HEK293 (cell line): ENCODE measurements at regions not wholly inside any gene's neighbourhood (a gene's known extent, or its start where the extent isn't known, plus 50 kb on each side); places are given as distances from the start of the nearest gene placed in this dataset.

Source experiments
- CTCF ChIA-PET: fragments of 350-600 bp; formaldehyde crosslinking; extraction: SDS; loops from one replicate; lab custom pipeline; 2021; ENCODE audit warnings: antibody characterized with exemption; lab: Yijun Ruan, JAX
- POLR2A ChIA-PET: fragments of 300-600 bp; formaldehyde crosslinking; extraction: SDS; loops from one replicate; lab custom pipeline; 2020; ENCODE audit warnings: antibody characterized with exemption, inconsistent platforms; lab: Yijun Ruan, JAX
- H3K27ac ChIP-seq: fragments of 200-500 bp; sonication (Bioruptor generic); 2 replicates; pipeline ENCODE4 v1.5.1; 2014; ENCODE audit warnings: low read depth, low read length, control low read depth, inconsistent platforms; ENCODE audit errors: extremely low read depth
- H3K36me3 ChIP-seq, 2 experiments: fragments of 200-500 bp in 1 of 2; sonication (Bioruptor generic) in 1 of 2; 1 replicate in 1 of 2; 2 replicates in 1 of 2; pipeline ENCODE4 v1.5.1; 2014 to 2017; ENCODE audit warnings: inconsistent platforms in 2 of 2, low read length in 2 of 2; ENCODE audit not compliant: control insufficient read depth in 2 of 2, insufficient read depth in 1 of 2
- H3K4me1 ChIP-seq: fragments of 200-500 bp; sonication (Bioruptor generic); 2 replicates; pipeline ENCODE4 v1.5.1; 2014; ENCODE audit warnings: mild to moderate bottlenecking, low read length, inconsistent platforms; ENCODE audit not compliant: control insufficient read depth, insufficient read depth
- H3K4me3 ChIP-seq: 2 replicates; pipeline ENCODE4 v1.5.1; 2011; ENCODE audit warnings: low read depth, mild to moderate bottlenecking, control low read depth, low read length, moderate library complexity
- H3K9me3 ChIP-seq: fragments of 200-500 bp; sonication (Bioruptor generic); 2 replicates; pipeline ENCODE4 v1.5.1; 2014; ENCODE audit warnings: low read depth, low read length, inconsistent platforms; ENCODE audit not compliant: control insufficient read depth, insufficient read depth
- EGR2 ChIP-seq: fragments of 450-650 bp; formaldehyde crosslinking; IDR thresholded peaks from 2 replicates; pipeline ENCODE4 v1.5.1; 2016; ENCODE audit warnings: low read depth, missing biosample characterization, missing genetic modification characterization
- GFI1B ChIP-seq: fragments of 450-650 bp; formaldehyde crosslinking; IDR thresholded peaks from 2 replicates; pipeline ENCODE4 v1.5.1; 2016; ENCODE audit warnings: missing biosample characterization, missing genetic modification characterization
- GLIS2 ChIP-seq: fragments of 450-650 bp; formaldehyde crosslinking; IDR thresholded peaks from 2 replicates; pipeline ENCODE4 v1.5.1; 2016; ENCODE audit warnings: missing biosample characterization, missing genetic modification characterization
- OVOL3 ChIP-seq: fragments of 450-650 bp; formaldehyde crosslinking; IDR thresholded peaks from 2 replicates; pipeline ENCODE4 v1.5.1; 2016; ENCODE audit warnings: missing biosample characterization, missing genetic modification characterization
- ZBTB7A ChIP-seq: fragments of 450-650 bp; formaldehyde crosslinking; IDR thresholded peaks from 2 replicates; pipeline ENCODE4 v1.5.1; 2016; ENCODE audit warnings: low read depth, missing biosample characterization, missing genetic modification characterization
- ZFHX2 ChIP-seq: fragments of 450-650 bp; formaldehyde crosslinking; conservative IDR thresholded peaks from 2 replicates; pipeline ENCODE4 v1.5.1; 2016; ENCODE audit warnings: missing biosample characterization, missing genetic modification characterization
- ZIC2 ChIP-seq: fragments of 450-650 bp; formaldehyde crosslinking; IDR thresholded peaks from 2 replicates; pipeline ENCODE4 v1.5.1; 2016; ENCODE audit warnings: missing biosample characterization, missing genetic modification characterization
- ZNF157 ChIP-seq: fragments of 450-650 bp; formaldehyde crosslinking; IDR thresholded peaks from 2 replicates; pipeline ENCODE4 v1.5.1; 2016; ENCODE audit warnings: missing biosample characterization, missing genetic modification characterization
- ZNF2 ChIP-seq: fragments of 450-650 bp; formaldehyde crosslinking; IDR thresholded peaks from 2 replicates; pipeline ENCODE4 v1.5.1; 2016; ENCODE audit warnings: missing biosample characterization, missing genetic modification characterization
- ZNF214 ChIP-seq: fragments of 450-650 bp; formaldehyde crosslinking; IDR thresholded peaks from 2 replicates; pipeline ENCODE4 v1.5.1; 2017; ENCODE audit warnings: missing biosample characterization, mild to moderate bottlenecking, missing genetic modification characterization, borderline replicate concordance
- ZNF426 ChIP-seq: fragments of 450-650 bp; formaldehyde crosslinking; IDR thresholded peaks from 2 replicates; pipeline ENCODE4 v1.5.1; 2017; ENCODE audit warnings: missing biosample characterization, missing genetic modification characterization, mild to moderate bottlenecking, inconsistent platforms, moderate library complexity
- ZNF521 ChIP-seq: fragments of 450-650 bp; formaldehyde crosslinking; IDR thresholded peaks from 2 replicates; pipeline ENCODE4 v1.5.1; 2017; ENCODE audit warnings: missing biosample characterization, mild to moderate bottlenecking, missing genetic modification characterization
- TF ChIP-seq, protein P1 (sequence below): fragments of 450-650 bp; formaldehyde crosslinking; IDR thresholded peaks from 2 replicates; pipeline ENCODE4 v1.5.1; 2016; ENCODE audit warnings: missing biosample characterization, missing genetic modification characterization, borderline replicate concordance
- TF ChIP-seq, protein P2 (sequence below): fragments of 450-650 bp; formaldehyde crosslinking; IDR thresholded peaks from 2 replicates; pipeline ENCODE4 v1.5.1; 2017; ENCODE audit warnings: missing biosample characterization, missing genetic modification characterization
- TF ChIP-seq, protein P3 (sequence below): fragments of 450-650 bp; IDR thresholded peaks from 2 replicates; pipeline ENCODE4 v1.5.1; 2018; ENCODE audit warnings: missing biosample characterization, mild to moderate bottlenecking, missing genetic modification characterization
- TF ChIP-seq, protein P4 (sequence below): fragments of 450-650 bp; formaldehyde crosslinking; IDR thresholded peaks from 2 replicates; pipeline ENCODE4 v1.5.0; 2017; ENCODE audit warnings: missing biosample characterization, missing genetic modification characterization, borderline replicate concordance
- TF ChIP-seq, protein P5 (sequence below): fragments of 450-650 bp; formaldehyde crosslinking; IDR thresholded peaks from 2 replicates; pipeline ENCODE4; 2016; ENCODE audit warnings: missing biosample characterization, missing genetic modification characterization
- TF ChIP-seq, protein P6 (sequence below): fragments of 450-650 bp; formaldehyde crosslinking; IDR thresholded peaks from 2 replicates; pipeline ENCODE4 v1.5.1; 2016; ENCODE audit warnings: missing biosample characterization, missing genetic modification characterization, borderline replicate concordance
- TF ChIP-seq, protein P7 (sequence below): fragments of 450-650 bp; formaldehyde crosslinking; IDR thresholded peaks from 2 replicates; pipeline ENCODE4 v1.5.1; 2017; ENCODE audit warnings: missing biosample characterization, missing genetic modification characterization
- TF ChIP-seq, protein P8 (sequence below): fragments of 450-650 bp; formaldehyde crosslinking; IDR thresholded peaks from 2 replicates; pipeline ENCODE4 v1.5.1; 2016; ENCODE audit warnings: missing biosample characterization, missing genetic modification characterization

DNA sequence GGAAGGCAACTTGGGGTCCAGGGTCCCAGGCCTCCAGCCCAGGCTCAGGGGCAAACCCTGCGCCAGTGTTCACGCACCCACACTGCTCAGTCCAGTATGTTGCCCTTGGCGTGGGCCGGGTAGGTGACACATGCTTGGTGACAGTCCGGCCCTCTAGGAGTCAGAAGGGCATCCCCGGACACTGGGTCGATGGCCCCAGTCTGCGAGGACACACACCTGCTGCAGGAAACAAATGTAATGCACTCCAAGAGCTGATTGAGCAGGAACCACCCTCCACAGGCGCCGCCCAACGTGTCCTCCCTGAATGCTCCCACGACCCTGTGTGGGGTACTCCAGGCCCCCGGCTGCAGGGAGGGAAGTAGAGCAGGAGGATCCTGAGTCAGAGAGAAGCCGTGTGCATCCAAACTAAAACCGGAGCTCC is 160.7 kb downstream of the DLL1 start:
- no peaks in the 10 kb centered on the region for H3K36me3 ChIP-seq
- no peaks in the 10 kb centered on the region for H3K9me3 ChIP-seq
- TF ChIP-seq, protein P1, sequence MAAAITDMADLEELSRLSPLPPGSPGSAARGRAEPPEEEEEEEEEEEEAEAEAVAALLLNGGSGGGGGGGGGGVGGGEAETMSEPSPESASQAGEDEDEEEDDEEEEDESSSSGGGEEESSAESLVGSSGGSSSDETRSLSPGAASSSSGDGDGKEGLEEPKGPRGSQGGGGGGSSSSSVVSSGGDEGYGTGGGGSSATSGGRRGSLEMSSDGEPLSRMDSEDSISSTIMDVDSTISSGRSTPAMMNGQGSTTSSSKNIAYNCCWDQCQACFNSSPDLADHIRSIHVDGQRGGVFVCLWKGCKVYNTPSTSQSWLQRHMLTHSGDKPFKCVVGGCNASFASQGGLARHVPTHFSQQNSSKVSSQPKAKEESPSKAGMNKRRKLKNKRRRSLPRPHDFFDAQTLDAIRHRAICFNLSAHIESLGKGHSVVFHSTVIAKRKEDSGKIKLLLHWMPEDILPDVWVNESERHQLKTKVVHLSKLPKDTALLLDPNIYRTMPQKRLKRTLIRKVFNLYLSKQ (tag by site-specific recombination): no peak
- TF ChIP-seq ZBTB7A (tag by site-specific recombination) (no peak), GFI1B (tag by site-specific recombination) (no peak)
- TF ChIP-seq, protein P2, sequence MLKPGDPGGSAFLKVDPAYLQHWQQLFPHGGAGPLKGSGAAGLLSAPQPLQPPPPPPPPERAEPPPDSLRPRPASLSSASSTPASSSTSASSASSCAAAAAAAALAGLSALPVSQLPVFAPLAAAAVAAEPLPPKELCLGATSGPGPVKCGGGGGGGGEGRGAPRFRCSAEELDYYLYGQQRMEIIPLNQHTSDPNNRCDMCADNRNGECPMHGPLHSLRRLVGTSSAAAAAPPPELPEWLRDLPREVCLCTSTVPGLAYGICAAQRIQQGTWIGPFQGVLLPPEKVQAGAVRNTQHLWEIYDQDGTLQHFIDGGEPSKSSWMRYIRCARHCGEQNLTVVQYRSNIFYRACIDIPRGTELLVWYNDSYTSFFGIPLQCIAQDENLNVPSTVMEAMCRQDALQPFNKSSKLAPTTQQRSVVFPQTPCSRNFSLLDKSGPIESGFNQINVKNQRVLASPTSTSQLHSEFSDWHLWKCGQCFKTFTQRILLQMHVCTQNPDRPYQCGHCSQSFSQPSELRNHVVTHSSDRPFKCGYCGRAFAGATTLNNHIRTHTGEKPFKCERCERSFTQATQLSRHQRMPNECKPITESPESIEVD (tag by site-specific recombination): no peak
- CTCF ChIA-PET: no interaction called here
- no peak overlapping the region for H3K4me3 ChIP-seq
- no peaks in the 10 kb centered on the region for H3K4me1 ChIP-seq
- POLR2A ChIA-PET: no interaction called here
- no peak overlapping the region for H3K27ac ChIP-seq

DNA sequence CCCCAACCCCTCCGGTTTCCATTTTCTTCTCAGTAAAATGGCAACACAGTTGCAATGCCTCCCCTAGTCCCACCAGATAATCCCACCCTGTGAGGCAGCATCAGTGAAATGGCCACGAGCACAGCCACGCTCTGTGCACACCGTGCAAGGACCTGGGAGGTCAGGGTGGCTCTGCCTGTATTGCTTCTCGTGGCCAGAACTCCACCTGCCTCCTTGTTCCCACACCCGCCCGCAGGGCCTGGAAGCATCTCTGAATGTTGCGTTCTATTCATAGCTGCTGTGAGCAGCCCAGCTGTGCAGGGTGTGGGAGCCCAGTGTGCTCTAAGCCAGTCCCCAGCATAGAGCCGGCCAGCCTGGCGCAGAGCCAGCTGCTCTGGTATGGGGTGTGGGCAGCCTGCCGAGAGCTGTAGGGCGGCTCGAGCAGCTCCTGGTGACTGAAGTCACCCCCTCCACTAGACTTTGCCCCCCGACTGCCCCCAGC is 161.1 kb downstream of the DLL1 start:
- H3K36me3 ChIP-seq: no peaks in the 10 kb centered on the region
- CTCF ChIA-PET: no interaction called here
- no peaks in the 10 kb centered on the region for H3K4me1 ChIP-seq
- no peak overlapping the region for H3K27ac ChIP-seq
- H3K9me3 ChIP-seq: no peaks in the 10 kb centered on the region
- no peak overlapping the region for H3K4me3 ChIP-seq
- POLR2A ChIA-PET: no interaction called here
- TF ChIP-seq, protein P3, sequence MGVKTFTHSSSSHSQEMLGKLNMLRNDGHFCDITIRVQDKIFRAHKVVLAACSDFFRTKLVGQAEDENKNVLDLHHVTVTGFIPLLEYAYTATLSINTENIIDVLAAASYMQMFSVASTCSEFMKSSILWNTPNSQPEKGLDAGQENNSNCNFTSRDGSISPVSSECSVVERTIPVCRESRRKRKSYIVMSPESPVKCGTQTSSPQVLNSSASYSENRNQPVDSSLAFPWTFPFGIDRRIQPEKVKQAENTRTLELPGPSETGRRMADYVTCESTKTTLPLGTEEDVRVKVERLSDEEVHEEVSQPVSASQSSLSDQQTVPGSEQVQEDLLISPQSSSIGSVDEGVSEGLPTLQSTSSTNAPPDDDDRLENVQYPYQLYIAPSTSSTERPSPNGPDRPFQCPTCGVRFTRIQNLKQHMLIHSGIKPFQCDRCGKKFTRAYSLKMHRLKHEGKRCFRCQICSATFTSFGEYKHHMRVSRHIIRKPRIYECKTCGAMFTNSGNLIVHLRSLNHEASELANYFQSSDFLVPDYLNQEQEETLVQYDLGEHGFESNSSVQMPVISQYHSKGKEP: no peak
- TF ChIP-seq, protein P4, sequence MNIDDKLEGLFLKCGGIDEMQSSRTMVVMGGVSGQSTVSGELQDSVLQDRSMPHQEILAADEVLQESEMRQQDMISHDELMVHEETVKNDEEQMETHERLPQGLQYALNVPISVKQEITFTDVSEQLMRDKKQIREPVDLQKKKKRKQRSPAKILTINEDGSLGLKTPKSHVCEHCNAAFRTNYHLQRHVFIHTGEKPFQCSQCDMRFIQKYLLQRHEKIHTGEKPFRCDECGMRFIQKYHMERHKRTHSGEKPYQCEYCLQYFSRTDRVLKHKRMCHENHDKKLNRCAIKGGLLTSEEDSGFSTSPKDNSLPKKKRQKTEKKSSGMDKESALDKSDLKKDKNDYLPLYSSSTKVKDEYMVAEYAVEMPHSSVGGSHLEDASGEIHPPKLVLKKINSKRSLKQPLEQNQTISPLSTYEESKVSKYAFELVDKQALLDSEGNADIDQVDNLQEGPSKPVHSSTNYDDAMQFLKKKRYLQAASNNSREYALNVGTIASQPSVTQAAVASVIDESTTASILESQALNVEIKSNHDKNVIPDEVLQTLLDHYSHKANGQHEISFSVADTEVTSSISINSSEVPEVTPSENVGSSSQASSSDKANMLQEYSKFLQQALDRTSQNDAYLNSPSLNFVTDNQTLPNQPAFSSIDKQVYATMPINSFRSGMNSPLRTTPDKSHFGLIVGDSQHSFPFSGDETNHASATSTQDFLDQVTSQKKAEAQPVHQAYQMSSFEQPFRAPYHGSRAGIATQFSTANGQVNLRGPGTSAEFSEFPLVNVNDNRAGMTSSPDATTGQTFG (tag by site-specific recombination): no peak
- TF ChIP-seq GLIS2 (0 out of 2 replicates have a peak, but pooled peaks have one; percentile 19), EGR2 (tag by site-specific recombination) (0 out of 2 replicates have a peak, but pooled peaks have one; percentile 6), ZNF157 (no peak), ZIC2 (tag by site-specific recombination) (peak; percentile 90), ZNF426 (no peak), ZNF214 (no peak), ZFHX2 (tag by site-specific recombination) (0 out of 2 replicates have a peak, but pooled peaks have one; percentile 9), ZNF2 (tag by site-specific recombination) (no peak), ZNF521 (tag by site-specific recombination) (no peak), OVOL3 (no peak)
- TF ChIP-seq, protein P5, sequence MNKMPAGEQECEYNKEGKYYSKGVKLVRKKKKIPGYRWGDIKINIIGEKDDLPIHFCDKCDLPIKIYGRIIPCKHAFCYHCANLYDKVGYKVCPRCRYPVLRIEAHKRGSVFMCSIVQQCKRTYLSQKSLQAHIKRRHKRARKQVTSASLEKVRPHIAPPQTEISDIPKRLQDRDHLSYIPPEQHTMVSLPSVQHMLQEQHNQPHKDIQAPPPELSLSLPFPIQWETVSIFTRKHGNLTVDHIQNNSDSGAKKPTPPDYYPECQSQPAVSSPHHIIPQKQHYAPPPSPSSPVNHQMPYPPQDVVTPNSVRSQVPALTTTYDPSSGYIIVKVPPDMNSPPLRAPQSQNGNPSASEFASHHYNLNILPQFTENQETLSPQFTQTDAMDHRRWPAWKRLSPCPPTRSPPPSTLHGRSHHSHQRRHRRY (tag by site-specific recombination): no peak
- TF ChIP-seq, protein P6, sequence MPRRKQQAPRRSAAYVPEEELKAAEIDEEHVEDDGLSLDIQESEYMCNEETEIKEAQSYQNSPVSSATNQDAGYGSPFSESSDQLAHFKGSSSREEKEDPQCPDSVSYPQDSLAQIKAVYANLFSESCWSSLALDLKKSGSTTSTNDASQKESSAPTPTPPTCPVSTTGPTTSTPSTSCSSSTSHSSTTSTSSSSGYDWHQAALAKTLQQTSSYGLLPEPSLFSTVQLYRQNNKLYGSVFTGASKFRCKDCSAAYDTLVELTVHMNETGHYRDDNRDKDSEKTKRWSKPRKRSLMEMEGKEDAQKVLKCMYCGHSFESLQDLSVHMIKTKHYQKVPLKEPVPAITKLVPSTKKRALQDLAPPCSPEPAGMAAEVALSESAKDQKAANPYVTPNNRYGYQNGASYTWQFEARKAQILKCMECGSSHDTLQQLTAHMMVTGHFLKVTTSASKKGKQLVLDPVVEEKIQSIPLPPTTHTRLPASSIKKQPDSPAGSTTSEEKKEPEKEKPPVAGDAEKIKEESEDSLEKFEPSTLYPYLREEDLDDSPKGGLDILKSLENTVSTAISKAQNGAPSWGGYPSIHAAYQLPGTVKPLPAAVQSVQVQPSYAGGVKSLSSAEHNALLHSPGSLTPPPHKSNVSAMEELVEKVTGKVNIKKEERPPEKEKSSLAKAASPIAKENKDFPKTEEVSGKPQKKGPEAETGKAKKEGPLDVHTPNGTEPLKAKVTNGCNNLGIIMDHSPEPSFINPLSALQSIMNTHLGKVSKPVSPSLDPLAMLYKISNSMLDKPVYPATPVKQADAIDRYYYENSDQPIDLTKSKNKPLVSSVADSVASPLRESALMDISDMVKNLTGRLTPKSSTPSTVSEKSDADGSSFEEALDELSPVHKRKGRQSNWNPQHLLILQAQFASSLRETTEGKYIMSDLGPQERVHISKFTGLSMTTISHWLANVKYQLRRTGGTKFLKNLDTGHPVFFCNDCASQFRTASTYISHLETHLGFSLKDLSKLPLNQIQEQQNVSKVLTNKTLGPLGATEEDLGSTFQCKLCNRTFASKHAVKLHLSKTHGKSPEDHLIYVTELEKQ (tag by site-specific recombination): no peak
- TF ChIP-seq, protein P7, sequence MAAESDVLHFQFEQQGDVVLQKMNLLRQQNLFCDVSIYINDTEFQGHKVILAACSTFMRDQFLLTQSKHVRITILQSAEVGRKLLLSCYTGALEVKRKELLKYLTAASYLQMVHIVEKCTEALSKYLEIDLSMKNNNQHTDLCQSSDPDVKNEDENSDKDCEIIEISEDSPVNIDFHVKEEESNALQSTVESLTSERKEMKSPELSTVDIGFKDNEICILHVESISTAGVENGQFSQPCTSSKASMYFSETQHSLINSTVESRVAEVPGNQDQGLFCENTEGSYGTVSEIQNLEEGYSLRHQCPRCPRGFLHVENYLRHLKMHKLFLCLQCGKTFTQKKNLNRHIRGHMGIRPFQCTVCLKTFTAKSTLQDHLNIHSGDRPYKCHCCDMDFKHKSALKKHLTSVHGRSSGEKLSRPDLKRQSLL: peak; percentile 75; the same call in 1 of the 2 replicates
- TF ChIP-seq, protein P8, sequence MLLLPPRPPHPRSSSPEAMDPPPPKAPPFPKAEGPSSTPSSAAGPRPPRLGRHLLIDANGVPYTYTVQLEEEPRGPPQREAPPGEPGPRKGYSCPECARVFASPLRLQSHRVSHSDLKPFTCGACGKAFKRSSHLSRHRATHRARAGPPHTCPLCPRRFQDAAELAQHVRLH (tag by site-specific recombination): no peak
